ENCODE measurements at regions not wholly inside any gene's neighbourhood (a gene's known extent, or its start where the extent isn't known, plus 50 kb on each side); places are given as distances from the start of the nearest gene placed in this dataset.

DNA sequence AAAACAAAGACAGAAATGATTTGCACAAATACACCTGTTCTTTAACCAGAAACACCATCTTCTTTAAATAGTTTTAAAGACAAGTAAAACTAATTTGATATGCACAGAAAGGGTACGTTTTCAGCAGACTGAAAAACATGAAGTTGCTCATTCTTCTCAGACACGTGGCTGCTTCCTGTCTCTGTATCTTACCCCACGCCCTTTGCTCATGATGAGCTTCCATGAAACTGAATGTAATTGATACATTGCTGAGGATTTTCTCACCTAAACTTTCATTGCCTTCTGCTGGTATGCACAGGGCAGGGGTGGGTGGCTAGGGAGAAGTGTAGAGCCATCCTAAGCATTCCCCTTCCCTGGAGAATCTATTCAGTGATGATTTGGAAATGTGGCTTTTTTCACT lies 644.3 kb downstream of the BCL11A start:
- CTCF ChIA-PET = no interaction called here
- no peak overlapping the region for H3K4me3 ChIP-seq (ENCODE audit: low read depth, low read length)

DNA sequence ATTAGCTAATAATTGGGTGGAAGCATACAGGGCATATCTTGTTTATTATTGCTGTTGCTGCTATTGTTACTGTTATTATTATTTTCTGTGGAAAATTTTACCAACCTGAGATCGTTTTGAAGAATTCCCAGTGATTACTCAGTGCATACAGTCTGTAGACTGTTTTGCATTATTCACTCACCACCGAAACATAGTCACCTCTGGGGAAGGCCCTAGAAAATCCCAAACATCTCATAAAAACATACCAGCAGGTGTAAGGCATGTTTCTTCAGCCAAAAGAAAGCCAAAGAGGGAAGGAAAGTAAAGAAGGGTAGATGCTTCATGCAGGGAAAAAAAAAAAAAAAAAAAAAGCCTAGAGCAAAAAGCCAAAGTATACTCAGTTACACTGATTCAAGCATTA lies 647.7 kb downstream of the BCL11A start:
- no peaks in the 10 kb centered on the region for H3K27me3 ChIP-seq (ENCODE audit: control insufficient read depth, insufficient read depth, low read length)
- H3K36me3 ChIP-seq (ENCODE audit: control insufficient read depth, insufficient read depth, low read length) = no peaks in the 10 kb centered on the region
- no peak for DNase-seq (ENCODE audit: low read depth)
- ChIA-PET POLR2A (no interaction called here), CTCF (interaction anchor here (0.8 kb wide), 1 partner anchor 9 kb away, joined by 3 read pairs; no protein-coding TSS in a partner anchor)
- no peak overlapping the region for H3K4me3 ChIP-seq (ENCODE audit: low read depth, low read length)
- TF ChIP-seq, protein P1, sequence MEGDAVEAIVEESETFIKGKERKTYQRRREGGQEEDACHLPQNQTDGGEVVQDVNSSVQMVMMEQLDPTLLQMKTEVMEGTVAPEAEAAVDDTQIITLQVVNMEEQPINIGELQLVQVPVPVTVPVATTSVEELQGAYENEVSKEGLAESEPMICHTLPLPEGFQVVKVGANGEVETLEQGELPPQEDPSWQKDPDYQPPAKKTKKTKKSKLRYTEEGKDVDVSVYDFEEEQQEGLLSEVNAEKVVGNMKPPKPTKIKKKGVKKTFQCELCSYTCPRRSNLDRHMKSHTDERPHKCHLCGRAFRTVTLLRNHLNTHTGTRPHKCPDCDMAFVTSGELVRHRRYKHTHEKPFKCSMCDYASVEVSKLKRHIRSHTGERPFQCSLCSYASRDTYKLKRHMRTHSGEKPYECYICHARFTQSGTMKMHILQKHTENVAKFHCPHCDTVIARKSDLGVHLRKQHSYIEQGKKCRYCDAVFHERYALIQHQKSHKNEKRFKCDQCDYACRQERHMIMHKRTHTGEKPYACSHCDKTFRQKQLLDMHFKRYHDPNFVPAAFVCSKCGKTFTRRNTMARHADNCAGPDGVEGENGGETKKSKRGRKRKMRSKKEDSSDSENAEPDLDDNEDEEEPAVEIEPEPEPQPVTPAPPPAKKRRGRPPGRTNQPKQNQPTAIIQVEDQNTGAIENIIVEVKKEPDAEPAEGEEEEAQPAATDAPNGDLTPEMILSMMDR (IDR thresholded peaks at IDR 0.05; ENCODE audit: insufficient read depth, low read depth, low read length) = no peak

More for the DNA sequence above, 644.3 kb downstream of the BCL11A start:
- TF ChIP-seq, protein P1 (IDR thresholded peaks at IDR 0.05; ENCODE audit: insufficient read depth, low read depth, low read length) = no peak
- POLR2A ChIA-PET = no interaction called here
- no peak for DNase-seq (ENCODE audit: low read depth)
- Histone ChIP-seq H3K36me3 (ENCODE audit: control insufficient read depth, insufficient read depth, low read length) (no peaks in the 10 kb centered on the region), H3K27me3 (ENCODE audit: control insufficient read depth, insufficient read depth, low read length) (no peaks in the 10 kb centered on the region)

DNA sequence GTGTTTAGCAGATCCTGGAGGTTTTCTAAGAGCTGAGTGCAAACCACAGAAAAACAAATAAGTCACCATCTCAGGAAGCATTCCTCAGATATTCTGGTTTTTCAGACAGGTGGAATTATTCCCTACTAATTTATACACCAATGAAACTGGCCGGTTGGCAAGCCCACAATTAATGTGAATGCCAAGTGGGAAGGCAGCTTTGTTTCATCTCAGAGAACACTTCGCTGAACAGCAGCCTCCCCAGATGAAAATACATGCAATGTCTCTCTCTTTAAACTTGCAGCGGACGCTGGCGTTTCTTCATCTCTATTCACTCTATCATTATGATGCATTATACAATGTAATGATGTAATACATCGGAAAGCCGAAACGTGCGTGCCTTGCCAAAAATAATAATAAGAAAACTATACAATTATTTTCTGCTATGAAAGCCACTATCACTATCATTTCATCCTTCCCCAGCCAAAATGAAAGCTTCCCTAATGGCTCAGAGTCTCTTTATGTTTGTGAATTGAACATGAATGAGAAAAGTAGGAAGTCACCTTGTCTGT lies 649.4 kb downstream of the BCL11A start:
- POLR2A ChIA-PET = no interaction called here
- no peaks in the 10 kb centered on the region for H3K27me3 ChIP-seq (ENCODE audit: control insufficient read depth, insufficient read depth, low read length)
- H3K4me3 ChIP-seq (ENCODE audit: low read depth, low read length) = no peak overlapping the region
- no peak for DNase-seq (ENCODE audit: low read depth)
- CTCF ChIA-PET = no interaction called here
- TF ChIP-seq, protein P1 (IDR thresholded peaks at IDR 0.05; ENCODE audit: insufficient read depth, low read depth, low read length) = no peak
- H3K36me3 ChIP-seq (ENCODE audit: control insufficient read depth, insufficient read depth, low read length) = no peaks in the 10 kb centered on the region

DNA sequence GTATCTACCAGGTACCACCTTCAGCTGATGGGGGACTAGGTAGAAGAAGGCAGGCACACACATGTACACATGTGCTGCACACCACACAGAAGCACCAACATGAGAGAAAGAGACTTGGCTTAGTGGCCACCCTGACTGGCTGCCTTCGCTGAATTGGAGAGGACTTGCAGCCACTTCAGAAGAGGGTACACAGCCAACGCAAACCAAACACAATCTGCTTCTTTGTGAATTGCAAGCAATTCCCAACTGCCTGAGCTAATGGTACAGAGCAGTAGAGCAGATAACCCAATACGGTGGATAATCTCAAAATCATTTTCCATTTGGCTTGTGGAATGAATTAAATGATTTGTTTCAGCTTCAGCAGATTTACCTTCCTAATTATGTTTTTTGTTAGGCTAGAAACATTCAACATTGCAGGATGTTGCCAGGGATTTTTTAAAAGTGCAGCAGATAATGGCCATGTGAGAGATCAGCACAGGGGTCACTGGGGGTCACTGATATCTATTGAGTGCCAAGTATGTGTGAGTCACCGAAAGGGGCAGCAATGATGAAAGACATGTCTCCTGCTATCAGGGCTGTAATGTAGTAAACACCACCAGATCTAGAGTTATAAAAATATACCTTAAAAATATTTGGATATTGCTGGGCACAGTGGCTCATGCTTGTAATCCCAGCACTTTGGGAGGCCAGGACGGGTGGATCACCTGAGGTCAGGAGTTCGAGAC lies 652.6 kb downstream of the BCL11A start:
- Histone ChIP-seq H3K4me3 (ENCODE audit: low read depth, low read length) (no peak overlapping the region), H3K36me3 (ENCODE audit: control insufficient read depth, insufficient read depth, low read length) (no peaks in the 10 kb centered on the region), H3K27me3 (ENCODE audit: control insufficient read depth, insufficient read depth, low read length) (no peaks in the 10 kb centered on the region)
- POLR2A ChIA-PET = no interaction called here
- CTCF ChIA-PET = interaction anchor here (0.9 kb wide), 1 partner anchor 316 kb away, joined by 3 read pairs; no protein-coding TSS in a partner anchor
- DNase-seq (ENCODE audit: low read depth) = no peak
- TF ChIP-seq, protein P1 (IDR thresholded peaks at IDR 0.05; ENCODE audit: insufficient read depth, low read depth, low read length) = no peak

DNA sequence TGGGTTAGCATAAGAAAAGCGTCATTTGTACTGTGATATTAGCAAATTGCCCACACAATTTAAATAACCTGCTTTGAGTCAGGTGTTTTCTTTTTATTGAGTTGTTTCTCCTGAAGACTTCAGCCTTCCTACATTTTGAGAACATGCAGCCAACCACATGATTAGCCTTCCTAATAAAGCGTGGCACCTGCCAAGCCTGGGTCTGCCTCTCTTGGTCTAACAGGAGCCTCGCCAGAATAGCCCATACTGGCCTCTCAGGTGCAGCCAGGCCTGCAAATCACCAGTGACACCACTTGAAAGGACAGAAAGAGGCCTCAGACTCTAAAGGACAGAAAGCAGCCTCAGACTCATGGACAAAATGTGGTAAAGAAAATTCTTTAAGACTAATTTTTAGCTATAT lies 653.8 kb downstream of the BCL11A start:
- Histone ChIP-seq H3K27me3 (ENCODE audit: control insufficient read depth, insufficient read depth, low read length) (no peaks in the 10 kb centered on the region), H3K4me3 (ENCODE audit: low read depth, low read length) (no peak overlapping the region), H3K36me3 (ENCODE audit: control insufficient read depth, insufficient read depth, low read length) (no peaks in the 10 kb centered on the region)
- CTCF ChIA-PET = interaction anchor here (0.9 kb wide), 1 partner anchor 315 kb away, joined by 3 read pairs; no protein-coding TSS in a partner anchor
- no peak for DNase-seq (ENCODE audit: low read depth)
- POLR2A ChIA-PET = no interaction called here
- TF ChIP-seq, protein P1 (IDR thresholded peaks at IDR 0.05; ENCODE audit: insufficient read depth, low read depth, low read length) = no peak
